Common myeloid progenitor, CD34-positive (primary cell): ENCODE measurements at regions not wholly inside any gene's neighbourhood (a gene's known extent, or its start where the extent isn't known, plus 50 kb on each side); places are given as distances from the start of the nearest gene placed in this dataset.

ENCODE experiments used
- CTCF ChIA-PET: fragments of 350-600 bp; sonication (Branson Sonifier 250); formaldehyde crosslinking; loops from one replicate; lab custom pipeline; 2021; ENCODE audit warnings: antibody characterized with exemption; lab: Charles Lee
- POLR2A ChIA-PET: fragments of 350-600 bp; sonication (Branson Sonifier 250); formaldehyde crosslinking; loops from one replicate; lab custom pipeline; 2021; ENCODE audit warnings: antibody characterized with exemption; lab: Charles Lee
- DNase-seq, 3 donors: peaks; one replicate each; pipeline versions ENCODE4 v3.0.0 to v3.0.0-alpha.2; 2013
- H3K27ac ChIP-seq, 2 experiments: 1 replicate in 1 of 2; 2 replicates in 1 of 2; pipeline ENCODE4 v1.7.0; 2013; ENCODE audit warnings: inconsistent platforms in 2 of 2, low read length in 2 of 2, mild to moderate bottlenecking in 2 of 2, low read depth in 1 of 2, moderate library complexity in 1 of 2; ENCODE audit not compliant: severe bottlenecking in 2 of 2, insufficient read depth in 1 of 2, poor library complexity in 1 of 2
- H3K27me3 ChIP-seq, 5 experiments: replicated peaks in 2 of 5; 1 replicate in 3 of 5; 2 replicates in 2 of 5; pipeline versions ENCODE4 v1.6.1 to v1.7.0; 2013; ENCODE audit warnings: low read length in 4 of 5, mild to moderate bottlenecking in 2 of 5, moderate library complexity in 2 of 5, inconsistent platforms in 1 of 5; ENCODE audit not compliant: insufficient read depth in 5 of 5, control insufficient read depth in 4 of 5
- H3K36me3 ChIP-seq, 4 experiments: 1 replicate in 2 of 4; 2 replicates in 2 of 4; pipeline versions ENCODE4 v1.6.1 to v1.7.0; 2013; ENCODE audit warnings: low read length in 3 of 4, control low read depth in 1 of 4, mild to moderate bottlenecking in 1 of 4; ENCODE audit not compliant: control insufficient read depth in 4 of 4, insufficient read depth in 4 of 4
- H3K4me1 ChIP-seq, 4 experiments: 1 replicate in 3 of 4; 2 replicates in 1 of 4; pipeline versions ENCODE4 v1.6.1 to v1.7.1; 2013; ENCODE audit warnings: low read length in 3 of 4, mild to moderate bottlenecking in 3 of 4, control low read depth in 1 of 4, inconsistent platforms in 1 of 4, moderate library complexity in 1 of 4; ENCODE audit not compliant: control insufficient read depth in 4 of 4, insufficient read depth in 4 of 4; ENCODE audit errors: control extremely low read depth in 1 of 4
- H3K4me3 ChIP-seq, 7 experiments: 1 replicate in 4 of 7; 2 replicates in 3 of 7; pipeline versions ENCODE4 v1.5.1 to v1.7.0; 2013; ENCODE audit warnings: mild to moderate bottlenecking in 7 of 7, low read length in 6 of 7, moderate library complexity in 6 of 7, inconsistent platforms in 2 of 7, low read depth in 2 of 7, control low read depth in 1 of 7; ENCODE audit not compliant: insufficient read depth in 4 of 7, control insufficient read depth in 1 of 7; ENCODE audit errors: extremely low read depth in 1 of 7
- H3K9me3 ChIP-seq, 5 experiments: 1 replicate in 4 of 5; 2 replicates in 1 of 5; pipeline versions ENCODE4 v1.6.1 to v1.7.1; 2013; ENCODE audit warnings: low read length in 4 of 5, mild to moderate bottlenecking in 2 of 5, inconsistent platforms in 1 of 5, low read depth in 1 of 5, moderate library complexity in 1 of 5; ENCODE audit not compliant: control insufficient read depth in 4 of 5, insufficient read depth in 2 of 5; ENCODE audit errors: control extremely low read depth in 1 of 5
- WGBS: methylation state at CpG from one replicate; pipeline ENCODE4 v1.1.5; 2013; ENCODE audit not compliant: insufficient coverage; 5-methylcytosine and 5-hydroxymethylcytosine counted together

GRCh38 chr6:144447472-144447871 is 162.3 kb downstream of the UTRN start:
- Histone ChIP-seq H3K9me3 (no peaks in the 10 kb centered on the region), H3K27me3 (no peaks in the 10 kb centered on the region), H3K27ac (peak overlapping the region in 1 of 2 experiments; percentile 7), H3K36me3 (peaks cover 17 to 76% (median 39%) of the 10 kb centered on the region in 4 experiments), H3K4me1 (no peaks in the 10 kb centered on the region), H3K4me3 (no peak overlapping the region)
- WGBS, result 100% methylated on average over 1 of the region's 1 CpG
- CTCF ChIA-PET, result interaction anchor here (1.7 kb wide), 1 partner anchor 34 kb away, joined by 4 read pairs; no protein-coding TSS in a partner anchor
- POLR2A ChIA-PET, result no interaction called here
- DNase-seq, result no peak

- WGBS, result 100% methylated on average over 2 of the region's 7 CpGs
- POLR2A ChIA-PET, result no interaction called here
- Histone ChIP-seq H3K9me3 (no peaks in the 10 kb centered on the region), H3K4me3 (no peak overlapping the region), H3K36me3 (peaks cover 13 to 73% (median 32%) of the 10 kb centered on the region in 4 experiments), H3K4me1 (no peaks in the 10 kb centered on the region), H3K27me3 (no peaks in the 10 kb centered on the region), H3K27ac (no peak overlapping the region)
- CTCF ChIA-PET, result interaction anchor here (0.7 to 1.0 kb wide), 2 partner anchors 32 to 33 kb away, joined by 3 read pairs; no protein-coding TSS in a partner anchor
- no peak for DNase-seq
Measured at GRCh38 chr6:144449218-144449617, 164.1 kb downstream of the UTRN start.

- POLR2A ChIA-PET, result no interaction called here
- WGBS, result 96% methylated on average over 8 of the region's 8 CpGs
- no peak overlapping the region for H3K27ac ChIP-seq
- no peaks in the 10 kb centered on the region for H3K4me1 ChIP-seq
- H3K36me3 ChIP-seq, result peaks cover 12 to 77% (median 32%) of the 10 kb centered on the region in 4 experiments
- no peak overlapping the region for H3K4me3 ChIP-seq
- DNase-seq, result no peak
- no peaks in the 10 kb centered on the region for H3K9me3 ChIP-seq
- CTCF ChIA-PET, result interaction anchor here (0.7 kb wide), 1 partner anchor 31 kb away, joined by 3 read pairs; no protein-coding TSS in a partner anchor
- no peaks in the 10 kb centered on the region for H3K27me3 ChIP-seq
Measured at GRCh38 chr6:144449911-144450597, 164.9 kb downstream of the UTRN start.

GRCh38 chr6:144460327-144461095 is 175.4 kb downstream of the UTRN start:
- H3K27me3 ChIP-seq, result no peaks in the 10 kb centered on the region
- ChIA-PET POLR2A (no interaction called here), CTCF (no interaction called here)
- H3K4me1 ChIP-seq, result no peaks in the 10 kb centered on the region
- no peaks in the 10 kb centered on the region for H3K9me3 ChIP-seq
- no peak for DNase-seq
- no peak overlapping the region for H3K27ac ChIP-seq
- WGBS, result 100% methylated on average over 3 of the region's 5 CpGs
- H3K4me3 ChIP-seq, result no peak overlapping the region
- peaks cover 29 to 67% (median 40%) of the 10 kb centered on the region in 4 experiments for H3K36me3 ChIP-seq

- CTCF ChIA-PET, result interaction anchor here (0.9 to 1.1 kb wide), 2 partner anchors 20 to 35 kb away, joined by 3 read pairs; no protein-coding TSS in a partner anchor
Measured at GRCh38 chr6:144462058-144462457, 176.9 kb downstream of the UTRN start.

GRCh38 chr6:144466716-144467115 is 181.6 kb downstream of the UTRN start:
- WGBS, result 100% methylated on average over 1 of the region's 2 CpGs
- Histone ChIP-seq H3K4me1 (no peaks in the 10 kb centered on the region), H3K27me3 (no peaks in the 10 kb centered on the region), H3K4me3 (no peak overlapping the region), H3K27ac (no peak overlapping the region), H3K36me3 (peaks cover 24 to 68% (median 37%) of the 10 kb centered on the region in 4 experiments), H3K9me3 (peaks cover 0 to 2% (median 0%) of the 10 kb centered on the region in 5 experiments)
- no peak for DNase-seq
- CTCF ChIA-PET, result interaction anchor here (0.7 to 1.7 kb wide), 2 partner anchors 10 to 32 kb away, joined by 3 to 6 read pairs; no protein-coding TSS in a partner anchor
- POLR2A ChIA-PET, result no interaction called here

More at GRCh38 chr6:144462058-144462457, 176.9 kb downstream of the UTRN start:
- WGBS, result no CpG with 5 or more reads among the region's 3 CpGs
- Histone ChIP-seq H3K9me3 (no peaks in the 10 kb centered on the region), H3K36me3 (peaks cover 27 to 74% (median 48%) of the 10 kb centered on the region in 4 experiments), H3K4me1 (no peaks in the 10 kb centered on the region), H3K4me3 (no peak overlapping the region), H3K27me3 (no peaks in the 10 kb centered on the region), H3K27ac (no peak overlapping the region)
- POLR2A ChIA-PET, result interaction anchor here (0.6 kb wide), 1 partner anchor 175 kb away, joined by 3 read pairs; no protein-coding TSS in a partner anchor
- no peak for DNase-seq
